ENCODE measurements at regions not wholly inside any gene's neighbourhood (a gene's known extent, or its start where the extent isn't known, plus 50 kb on each side); places are given as distances from the start of the nearest gene placed in this dataset.

GRCh38 chr12:24408305-24408704, 458.8 kb upstream of the SOX5 start:
- H3K4me1 Mint-ChIP-seq (ENCODE audit: low read depth), result peaks cover 10% of the 10 kb centered on the region
- H3K27ac Mint-ChIP-seq, result no peak overlapping the region
- no peak for DNase-seq (ENCODE audit: low spot score)
- H3K4me3 Mint-ChIP-seq, result no peak overlapping the region
- peaks cover 5% of the 10 kb centered on the region for H3K27me3 Mint-ChIP-seq (ENCODE audit: low read depth)
- H3K36me3 Mint-ChIP-seq (ENCODE audit: low read depth), result no peaks in the 10 kb centered on the region
- no peaks in the 10 kb centered on the region for H3K9me3 Mint-ChIP-seq

DNA sequence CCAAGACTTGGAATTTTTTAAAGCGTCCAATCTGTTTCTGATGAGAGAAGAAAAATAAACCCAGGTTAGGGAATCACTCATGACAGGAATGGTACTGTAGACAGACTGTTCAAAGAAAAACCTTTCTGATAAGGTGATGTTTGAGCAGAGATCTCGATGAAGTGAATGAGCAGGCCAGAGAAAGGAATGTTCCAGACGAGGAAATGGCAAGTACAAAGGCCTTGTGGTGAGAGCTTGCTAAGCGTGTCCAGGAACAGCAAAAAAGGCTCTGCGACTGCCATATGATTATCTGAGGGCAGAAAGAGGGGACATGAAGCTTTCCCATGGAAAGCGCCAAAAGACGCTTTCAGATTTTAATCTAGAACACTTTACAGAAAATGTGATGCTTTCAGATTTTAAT, 458.4 kb upstream of the SOX5 start:
- no peak overlapping the region for H3K27ac Mint-ChIP-seq
- H3K4me3 Mint-ChIP-seq, result peak overlapping the region; percentile 41
- DNase-seq (ENCODE audit: low spot score), result no peak
- H3K9me3 Mint-ChIP-seq, result no peaks in the 10 kb centered on the region
- peaks cover 10% of the 10 kb centered on the region for H3K4me1 Mint-ChIP-seq (ENCODE audit: low read depth)
- no peaks in the 10 kb centered on the region for H3K36me3 Mint-ChIP-seq (ENCODE audit: low read depth)
- H3K27me3 Mint-ChIP-seq (ENCODE audit: low read depth), result peaks cover 5% of the 10 kb centered on the region

- no peak for DNase-seq (ENCODE audit: low spot score)
- Mint-ChIP-seq H3K9me3 (no peaks in the 10 kb centered on the region), H3K36me3 (ENCODE audit: low read depth) (no peaks in the 10 kb centered on the region), H3K27ac (no peak overlapping the region), H3K4me1 (ENCODE audit: low read depth) (peaks cover 10% of the 10 kb centered on the region), H3K4me3 (no peak overlapping the region), H3K27me3 (ENCODE audit: low read depth) (peaks cover 4% of the 10 kb centered on the region)
These were observed 454.8 kb upstream of the SOX5 start for GRCh38 chr12:24404086-24404815.

DNA sequence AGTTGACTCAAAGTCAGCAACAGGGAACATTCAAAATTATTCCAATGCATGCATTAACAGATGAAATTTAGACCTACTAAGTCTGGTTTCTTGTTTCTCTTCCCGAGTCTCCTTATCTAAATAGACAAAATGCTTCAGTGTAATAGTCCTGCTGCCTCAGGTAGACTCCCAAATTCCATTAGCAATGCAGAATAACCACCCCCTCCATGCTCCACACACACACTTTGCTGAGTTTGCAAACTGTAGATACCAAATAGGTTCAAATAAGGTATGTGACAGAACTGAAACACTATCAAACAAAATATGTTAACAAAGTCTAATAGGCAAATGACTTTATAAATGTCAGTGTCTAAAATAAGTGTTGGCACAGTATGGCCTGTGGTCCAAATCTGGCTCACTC, 451.1 kb upstream of the SOX5 start:
- H3K9me3 Mint-ChIP-seq, result no peaks in the 10 kb centered on the region
- H3K4me1 Mint-ChIP-seq (ENCODE audit: low read depth), result no peaks in the 10 kb centered on the region
- no peak for DNase-seq (ENCODE audit: low spot score)
- H3K27me3 Mint-ChIP-seq (ENCODE audit: low read depth), result no peaks in the 10 kb centered on the region
- no peak overlapping the region for H3K4me3 Mint-ChIP-seq
- no peaks in the 10 kb centered on the region for H3K36me3 Mint-ChIP-seq (ENCODE audit: low read depth)
- no peak overlapping the region for H3K27ac Mint-ChIP-seq

DNA sequence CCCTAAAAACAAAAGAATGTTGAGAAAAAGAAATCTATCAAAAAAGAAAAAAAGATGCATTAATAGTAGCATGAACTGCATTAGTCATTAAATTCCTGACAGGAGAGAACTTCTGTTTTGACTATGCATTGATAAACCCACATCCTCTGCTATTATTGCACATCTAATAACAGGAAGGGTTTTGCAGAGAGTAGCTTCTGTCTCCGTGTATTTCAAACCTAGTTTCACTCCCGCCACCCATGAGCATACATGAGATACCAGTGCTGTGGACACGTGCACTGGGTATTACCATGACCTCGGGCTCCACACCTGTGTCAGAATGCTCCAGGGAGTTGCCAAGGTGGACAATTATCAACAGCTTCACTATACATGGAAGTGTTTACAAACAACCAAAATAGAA, 449.1 kb upstream of the SOX5 start:
- no peak overlapping the region for H3K27ac Mint-ChIP-seq
- no peaks in the 10 kb centered on the region for H3K9me3 Mint-ChIP-seq

GRCh38 chr12:24396224-24396623, 446.8 kb upstream of the SOX5 start:
- H3K9me3 Mint-ChIP-seq, result peaks cover 6% of the 10 kb centered on the region
- no peaks in the 10 kb centered on the region for H3K36me3 Mint-ChIP-seq (ENCODE audit: low read depth)
- H3K27ac Mint-ChIP-seq, result no peak overlapping the region
- no peaks in the 10 kb centered on the region for H3K27me3 Mint-ChIP-seq (ENCODE audit: low read depth)
- DNase-seq (ENCODE audit: low spot score), result no peak
- H3K4me3 Mint-ChIP-seq, result no peak overlapping the region
- H3K4me1 Mint-ChIP-seq (ENCODE audit: low read depth), result no peaks in the 10 kb centered on the region

More for the DNA sequence above, 449.1 kb upstream of the SOX5 start:
- H3K4me1 Mint-ChIP-seq (ENCODE audit: low read depth), result no peaks in the 10 kb centered on the region
- no peaks in the 10 kb centered on the region for H3K27me3 Mint-ChIP-seq (ENCODE audit: low read depth)
- no peak for DNase-seq (ENCODE audit: low spot score)
- H3K4me3 Mint-ChIP-seq, result no peak overlapping the region
- no peaks in the 10 kb centered on the region for H3K36me3 Mint-ChIP-seq (ENCODE audit: low read depth)

- H3K4me3 Mint-ChIP-seq, result no peak overlapping the region
- H3K27ac Mint-ChIP-seq, result no peak overlapping the region
- no peak for DNase-seq (ENCODE audit: low spot score)
- no peaks in the 10 kb centered on the region for H3K27me3 Mint-ChIP-seq (ENCODE audit: low read depth)
- peaks cover 15% of the 10 kb centered on the region for H3K9me3 Mint-ChIP-seq
- no peaks in the 10 kb centered on the region for H3K36me3 Mint-ChIP-seq (ENCODE audit: low read depth)
- H3K4me1 Mint-ChIP-seq (ENCODE audit: low read depth), result no peaks in the 10 kb centered on the region
These were observed 444.8 kb upstream of the SOX5 start for GRCh38 chr12:24394246-24394645.

DNA sequence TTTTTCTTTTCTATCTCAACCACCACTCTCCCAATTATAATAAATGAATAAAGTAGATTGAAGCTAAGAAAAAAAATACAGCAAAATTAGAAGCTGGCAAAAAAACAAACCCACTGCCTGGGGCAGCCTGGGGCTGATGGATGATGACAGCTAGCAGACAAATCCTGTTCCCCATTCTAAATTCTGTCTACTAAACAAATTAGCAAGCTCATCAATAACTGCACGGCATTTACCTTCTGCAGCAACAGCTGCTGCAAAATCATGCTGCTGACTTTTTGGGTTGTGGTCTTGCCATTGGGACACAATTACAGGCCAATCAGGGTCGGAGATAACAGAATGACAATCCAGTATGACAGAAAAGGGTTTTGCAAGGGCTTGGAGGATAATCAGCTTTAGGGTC, 443.6 kb upstream of the SOX5 start:
- Mint-ChIP-seq H3K27ac (no peak overlapping the region), H3K36me3 (ENCODE audit: low read depth) (no peaks in the 10 kb centered on the region), H3K9me3 (peaks cover 17% of the 10 kb centered on the region), H3K4me1 (ENCODE audit: low read depth) (no peaks in the 10 kb centered on the region), H3K27me3 (ENCODE audit: low read depth) (no peaks in the 10 kb centered on the region), H3K4me3 (no peak overlapping the region)
- DNase-seq (ENCODE audit: low spot score), result no peak

GRCh38 chr12:24389394-24389793, 439.9 kb upstream of the SOX5 start:
- no peak overlapping the region for H3K27ac Mint-ChIP-seq
- H3K36me3 Mint-ChIP-seq (ENCODE audit: low read depth), result no peaks in the 10 kb centered on the region

GRCh38 chr12:24387381-24387780, 437.9 kb upstream of the SOX5 start:
- Mint-ChIP-seq H3K27ac (no peak overlapping the region), H3K36me3 (ENCODE audit: low read depth) (no peaks in the 10 kb centered on the region), H3K4me1 (ENCODE audit: low read depth) (no peaks in the 10 kb centered on the region), H3K27me3 (ENCODE audit: low read depth) (no peaks in the 10 kb centered on the region), H3K9me3 (peaks cover 23% of the 10 kb centered on the region), H3K4me3 (no peak overlapping the region)
- no peak for DNase-seq (ENCODE audit: low spot score)

More at GRCh38 chr12:24389394-24389793, 439.9 kb upstream of the SOX5 start:
- H3K9me3 Mint-ChIP-seq, result peaks cover 17% of the 10 kb centered on the region
- no peaks in the 10 kb centered on the region for H3K27me3 Mint-ChIP-seq (ENCODE audit: low read depth)
- no peak overlapping the region for H3K4me3 Mint-ChIP-seq
- no peaks in the 10 kb centered on the region for H3K4me1 Mint-ChIP-seq (ENCODE audit: low read depth)
- no peak for DNase-seq (ENCODE audit: low spot score)

- Mint-ChIP-seq H3K9me3 (peaks cover 23% of the 10 kb centered on the region), H3K27ac (no peak overlapping the region), H3K4me3 (no peak overlapping the region), H3K4me1 (ENCODE audit: low read depth) (no peaks in the 10 kb centered on the region), H3K27me3 (ENCODE audit: low read depth) (no peaks in the 10 kb centered on the region), H3K36me3 (ENCODE audit: low read depth) (no peaks in the 10 kb centered on the region)
- DNase-seq (ENCODE audit: low spot score), result no peak
These were observed 437.4 kb upstream of the SOX5 start for GRCh38 chr12:24386836-24387235.

DNA sequence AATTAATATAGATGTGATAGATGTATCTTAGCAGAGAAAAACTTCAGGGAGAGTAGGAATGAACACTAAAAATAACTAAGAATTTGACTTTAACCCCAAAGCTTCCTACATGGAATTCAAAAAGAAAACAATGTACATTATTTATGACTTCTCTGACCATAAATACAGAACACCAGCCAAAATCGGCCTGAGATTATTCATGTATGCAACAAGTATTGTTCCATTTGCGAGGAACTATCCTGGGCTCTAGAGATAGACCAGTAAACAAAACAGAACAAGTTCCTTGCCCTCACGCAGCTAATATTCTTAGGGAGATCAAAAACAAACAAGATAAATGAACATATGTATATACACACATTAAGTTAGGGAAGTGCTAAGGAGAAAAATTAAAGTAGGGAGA, 432.3 kb upstream of the SOX5 start:
- no peak for DNase-seq (ENCODE audit: low spot score)
- Mint-ChIP-seq H3K4me1 (ENCODE audit: low read depth) (no peaks in the 10 kb centered on the region), H3K27ac (no peak overlapping the region), H3K27me3 (ENCODE audit: low read depth) (no peaks in the 10 kb centered on the region), H3K9me3 (peaks cover 13% of the 10 kb centered on the region), H3K4me3 (no peak overlapping the region), H3K36me3 (ENCODE audit: low read depth) (no peaks in the 10 kb centered on the region)

DNA sequence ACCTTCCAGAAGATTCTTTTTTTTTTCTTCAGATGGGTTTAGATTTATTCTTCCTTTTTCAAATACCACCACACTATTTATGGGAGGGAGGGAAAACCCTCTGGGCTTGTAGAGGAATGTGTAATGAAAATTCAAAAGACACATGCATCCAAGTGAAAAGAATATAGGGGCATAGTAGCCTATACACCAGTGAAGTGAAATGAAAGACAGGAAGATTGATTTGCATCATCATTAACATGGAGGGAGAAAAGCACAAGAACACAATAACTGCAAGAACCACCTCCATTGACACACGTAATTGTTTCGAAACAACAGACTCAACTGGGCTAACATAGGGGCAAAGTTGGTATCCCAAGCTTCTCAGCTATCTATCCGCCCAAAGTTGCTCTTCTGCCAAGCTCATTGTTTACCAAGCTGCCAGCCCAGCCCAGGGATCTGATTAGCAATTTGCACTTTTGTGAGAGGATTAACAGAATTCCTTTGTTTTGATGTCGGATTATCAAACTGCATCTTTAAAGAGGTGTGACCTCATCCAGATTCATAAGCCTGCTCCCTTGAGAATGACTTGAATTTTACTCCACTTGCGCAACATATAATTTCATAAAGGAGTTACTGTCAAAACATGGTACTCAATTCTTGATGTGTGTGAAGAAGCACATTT, 430.5 kb upstream of the SOX5 start:
- H3K4me1 Mint-ChIP-seq (ENCODE audit: low read depth), result no peaks in the 10 kb centered on the region
- H3K4me3 Mint-ChIP-seq, result no peak overlapping the region
- peaks cover 13% of the 10 kb centered on the region for H3K9me3 Mint-ChIP-seq
- no peaks in the 10 kb centered on the region for H3K27me3 Mint-ChIP-seq (ENCODE audit: low read depth)
- no peak overlapping the region for H3K27ac Mint-ChIP-seq
- H3K36me3 Mint-ChIP-seq (ENCODE audit: low read depth), result no peaks in the 10 kb centered on the region
- no peak for DNase-seq (ENCODE audit: low spot score)

GRCh38 chr12:24379433-24379832, 430.0 kb upstream of the SOX5 start:
- no peaks in the 10 kb centered on the region for H3K36me3 Mint-ChIP-seq (ENCODE audit: low read depth)
- H3K27me3 Mint-ChIP-seq (ENCODE audit: low read depth), result no peaks in the 10 kb centered on the region
- H3K9me3 Mint-ChIP-seq, result peaks cover 13% of the 10 kb centered on the region
- H3K4me3 Mint-ChIP-seq, result no peak overlapping the region
- no peaks in the 10 kb centered on the region for H3K4me1 Mint-ChIP-seq (ENCODE audit: low read depth)
- no peak overlapping the region for H3K27ac Mint-ChIP-seq
- DNase-seq (ENCODE audit: low spot score), result no peak
